Cerebellar nuclear complex (tissue), 1 donor: ENCODE measurements at regions not wholly inside any gene's neighbourhood (a gene's known extent, or its start where the extent isn't known, plus 50 kb on each side); places are given as distances from the start of the nearest gene placed in this dataset.

Experiments
- DNase-seq, 2 experiments: peaks; one replicate each; lab custom pipeline; 2025; lab: John Stamatoyannopoulos, UW

DNA sequence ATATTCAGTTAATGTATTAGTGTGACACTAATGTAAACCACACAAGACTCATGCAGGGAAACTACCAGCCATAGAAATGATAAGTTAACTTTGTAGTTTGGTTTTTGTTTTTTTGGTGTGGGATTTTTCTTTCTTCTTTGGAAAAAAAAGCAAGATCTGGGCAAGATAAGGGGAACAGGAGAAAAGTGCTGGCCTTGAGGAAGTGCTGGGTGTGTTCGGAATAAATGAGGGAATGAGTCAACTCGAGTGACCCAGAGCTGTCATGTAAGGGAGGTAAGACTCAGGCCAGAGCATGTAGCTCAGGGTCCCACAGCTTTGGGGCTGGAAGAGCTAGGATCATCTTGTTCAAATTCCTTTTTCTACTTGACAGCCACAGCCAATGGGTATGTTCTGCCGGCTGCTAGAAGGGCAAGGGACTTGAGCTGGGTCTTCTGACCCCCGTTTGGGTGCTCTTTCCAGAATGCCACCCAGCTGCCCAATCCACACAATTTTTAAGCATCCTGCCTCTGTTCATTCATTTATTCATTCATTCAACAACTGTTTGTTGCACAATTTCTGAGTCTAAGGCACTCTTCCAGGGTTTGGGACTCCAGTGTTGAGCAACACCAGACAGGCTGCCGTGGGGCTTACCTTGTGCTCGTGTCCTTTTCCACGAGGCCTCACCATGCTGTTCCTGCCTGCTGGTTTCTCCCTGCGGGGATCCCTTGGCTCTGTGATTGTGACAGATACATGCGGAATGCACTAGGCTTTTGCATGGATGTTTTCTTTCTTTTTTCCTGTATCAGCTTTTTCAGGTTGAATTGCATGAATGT, 54.5 kb downstream of the CLDN34 start:
- no peak for DNase-seq

DNA sequence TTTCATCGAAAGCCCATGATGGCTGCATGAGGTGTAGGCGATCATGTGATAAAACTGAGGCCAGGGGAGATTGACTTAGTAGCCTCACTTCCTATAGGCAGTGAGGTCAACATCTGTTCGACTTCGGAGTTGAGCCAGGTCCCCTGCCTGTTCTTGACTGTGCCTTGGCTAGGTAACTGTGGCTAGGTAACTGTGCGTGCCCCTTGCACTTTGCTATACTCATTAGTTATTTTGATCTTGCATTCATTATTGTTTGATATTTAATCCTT, 55.0 kb downstream of the CLDN34 start:
- no peak for DNase-seq

DNA sequence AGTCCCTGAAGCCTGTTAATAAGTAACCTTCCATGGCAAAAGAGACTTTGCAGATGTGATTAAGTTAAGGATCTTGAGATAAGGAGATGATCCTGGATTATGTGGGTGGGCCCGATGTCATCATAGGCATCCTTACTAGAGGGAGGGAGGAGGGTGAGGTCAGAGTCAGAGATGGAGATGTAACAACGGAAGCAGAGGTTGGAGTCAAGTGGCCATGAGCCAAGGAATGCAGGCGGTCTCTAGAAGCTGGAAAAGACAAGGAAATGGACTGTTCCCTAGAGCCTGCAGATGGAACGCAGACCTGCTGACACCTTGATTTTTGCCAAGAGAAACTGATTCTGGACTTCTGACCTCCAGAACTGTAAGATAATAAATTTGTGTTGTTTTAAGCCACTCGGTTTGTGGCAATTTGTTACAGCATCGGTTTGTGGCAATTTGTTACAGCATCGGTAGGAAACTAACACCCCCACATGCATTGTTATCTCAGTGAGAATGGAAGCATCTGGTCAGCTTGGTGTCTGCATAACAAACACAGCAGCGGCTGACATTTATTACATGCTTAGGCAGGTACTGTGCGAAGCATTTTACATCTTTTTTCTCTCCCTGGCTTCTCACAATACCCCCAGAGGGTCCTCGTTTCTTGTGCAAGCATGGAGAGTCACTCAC, 55.6 kb downstream of the CLDN34 start:
- no peak for DNase-seq

DNA sequence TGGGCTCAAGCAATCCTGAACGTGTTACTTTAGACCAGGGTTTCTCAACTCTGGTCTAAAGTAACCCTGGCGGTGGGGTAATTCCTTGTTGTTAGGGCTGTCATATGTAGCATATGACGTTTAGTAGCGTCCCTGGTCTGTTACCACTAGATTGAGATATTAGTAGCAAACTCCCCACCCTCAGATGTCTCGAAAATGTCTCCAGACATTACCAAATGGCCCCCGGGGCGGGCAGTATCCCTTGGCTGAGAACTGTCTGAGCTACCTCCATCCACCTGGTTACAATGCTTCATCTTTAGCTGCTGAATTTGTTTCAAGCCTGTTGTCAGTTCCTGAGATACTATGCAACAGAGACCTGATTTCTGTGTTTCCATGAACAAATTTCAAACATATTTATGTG, 56.7 kb downstream of the CLDN34 start:
- no peak for DNase-seq

DNA sequence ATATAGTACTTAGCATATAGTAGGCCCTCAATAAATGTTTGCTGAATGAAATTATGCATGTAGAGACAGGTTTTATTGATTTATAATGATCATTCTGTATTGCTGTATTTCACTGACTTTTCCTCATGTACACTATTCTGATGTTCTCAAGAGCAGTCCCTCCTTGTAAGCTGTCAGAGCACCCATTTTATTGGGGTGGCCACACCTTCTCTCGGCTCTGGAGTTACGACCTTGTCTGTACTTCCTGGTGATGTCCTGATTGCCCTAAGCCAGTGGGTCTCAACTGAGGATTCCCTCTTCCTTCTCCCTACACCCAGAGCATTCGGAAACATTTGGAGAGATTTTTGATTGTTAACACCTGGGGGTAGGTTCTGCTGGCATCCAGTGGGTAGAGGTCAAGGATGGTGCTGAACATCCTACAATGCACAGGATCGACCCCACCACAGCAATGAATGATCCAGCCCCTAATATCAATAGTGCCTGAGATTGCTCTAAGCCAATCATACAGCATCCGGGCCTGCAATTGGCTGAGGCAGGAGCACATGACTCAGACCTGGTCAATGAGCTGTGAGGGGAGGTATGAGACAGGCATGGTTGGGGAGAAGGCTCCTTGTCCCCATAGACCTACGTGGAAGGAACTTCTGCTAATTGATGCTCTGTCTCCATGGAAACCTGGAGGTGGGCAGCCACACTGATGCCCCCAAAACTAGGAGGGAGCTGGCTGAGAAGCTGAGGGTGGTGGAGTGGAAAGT, 58.8 kb downstream of the CLDN34 start:
- DNase-seq: no peak

DNA sequence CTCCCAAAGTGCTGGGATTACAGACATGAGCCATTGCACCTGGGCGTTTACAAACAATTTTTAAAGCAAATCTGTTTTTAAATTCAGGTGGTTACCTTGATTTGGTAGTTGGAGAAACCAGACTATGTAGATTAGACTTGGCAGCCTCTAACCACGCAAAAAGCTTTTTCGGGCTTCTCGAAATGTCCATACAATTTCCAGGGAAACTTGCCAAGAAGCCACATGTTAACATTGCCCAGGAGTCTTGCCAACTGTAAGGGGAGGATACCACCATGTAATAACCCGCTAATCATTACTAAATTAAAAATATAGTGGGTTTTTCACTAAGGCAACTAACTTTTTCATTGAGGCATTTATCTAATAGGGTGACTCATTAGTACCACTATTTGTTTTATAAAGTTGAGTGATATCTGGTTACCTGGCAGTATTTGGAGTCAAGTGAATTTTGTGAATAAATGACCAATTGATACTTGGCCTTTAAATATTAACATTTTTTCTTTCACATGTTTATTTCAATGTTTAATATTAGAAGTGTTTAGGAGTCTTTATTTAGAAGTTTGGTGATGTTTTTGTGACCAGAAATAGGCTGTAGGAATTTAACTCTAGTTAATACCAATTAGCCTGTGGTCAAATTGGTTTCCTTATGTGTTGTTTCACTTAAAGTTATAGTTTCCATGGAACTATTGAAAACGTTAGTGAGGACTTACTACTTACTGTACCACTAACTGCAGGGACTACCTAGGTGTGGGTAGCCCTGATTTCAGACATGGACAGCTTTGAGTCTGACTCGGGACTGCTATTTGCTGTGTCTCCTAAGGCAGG, 61.3 kb downstream of the CLDN34 start:
- no peak for DNase-seq

DNA sequence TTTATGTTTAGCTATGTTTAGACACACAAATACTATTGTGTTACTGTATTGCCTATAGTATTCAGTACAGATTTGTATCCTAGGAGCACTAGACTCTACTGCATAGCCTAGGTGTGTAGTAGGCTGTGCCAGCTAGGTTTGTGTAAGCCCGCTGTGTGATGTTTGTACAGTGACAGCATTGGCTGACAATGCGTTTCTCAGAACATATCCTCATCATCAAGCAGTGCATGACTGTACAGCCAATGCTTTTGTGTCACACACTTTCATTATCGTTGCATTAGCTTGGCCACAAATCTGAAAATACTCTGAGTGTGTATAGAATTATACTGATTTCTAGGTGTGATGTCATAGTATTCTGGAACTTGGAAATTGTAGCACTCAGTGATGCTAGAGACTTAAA, 63.4 kb downstream of the CLDN34 start:
- DNase-seq: no peak

DNA sequence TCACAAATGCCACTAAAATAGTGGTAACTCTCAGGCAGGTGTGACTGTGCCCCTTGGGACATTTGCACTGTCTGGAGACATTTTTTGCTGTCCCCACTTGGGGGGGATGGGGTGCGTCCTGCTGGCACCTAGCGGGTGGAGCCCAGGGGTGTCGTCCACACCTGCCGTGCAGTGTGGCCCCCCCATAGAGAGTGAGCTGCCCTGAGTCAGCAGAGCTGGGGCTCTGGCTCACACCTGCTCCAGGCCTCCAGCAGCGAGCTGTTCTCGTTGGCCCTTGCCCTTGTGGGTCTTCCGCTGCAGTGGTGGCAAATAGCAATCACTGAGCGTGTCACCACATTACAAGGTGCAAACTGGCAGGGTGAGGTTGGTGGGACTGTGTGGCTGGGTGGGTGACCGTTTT, 64.6 kb downstream of the CLDN34 start:
- no peak for DNase-seq

DNA sequence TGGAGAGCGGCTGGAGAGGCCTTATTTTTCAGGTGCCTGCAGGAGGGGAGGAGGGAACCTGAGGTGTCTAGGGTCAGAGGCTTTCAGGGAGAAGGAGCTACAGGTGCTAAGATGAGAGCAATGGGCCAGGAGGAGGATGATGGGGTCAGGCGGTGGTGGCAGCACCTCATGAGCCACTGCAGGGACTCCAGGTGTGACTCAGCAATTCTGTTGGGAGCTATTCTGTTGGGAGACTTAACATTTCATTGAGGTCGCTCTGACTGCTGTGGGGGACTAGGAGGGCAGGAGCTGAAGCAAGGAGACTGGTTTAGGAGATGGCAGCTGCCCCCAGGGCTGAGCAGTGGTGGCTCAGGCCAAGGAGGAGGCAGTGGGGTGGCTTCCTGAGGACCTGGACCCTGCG, 65.0 kb downstream of the CLDN34 start:
- no peak for DNase-seq

DNA sequence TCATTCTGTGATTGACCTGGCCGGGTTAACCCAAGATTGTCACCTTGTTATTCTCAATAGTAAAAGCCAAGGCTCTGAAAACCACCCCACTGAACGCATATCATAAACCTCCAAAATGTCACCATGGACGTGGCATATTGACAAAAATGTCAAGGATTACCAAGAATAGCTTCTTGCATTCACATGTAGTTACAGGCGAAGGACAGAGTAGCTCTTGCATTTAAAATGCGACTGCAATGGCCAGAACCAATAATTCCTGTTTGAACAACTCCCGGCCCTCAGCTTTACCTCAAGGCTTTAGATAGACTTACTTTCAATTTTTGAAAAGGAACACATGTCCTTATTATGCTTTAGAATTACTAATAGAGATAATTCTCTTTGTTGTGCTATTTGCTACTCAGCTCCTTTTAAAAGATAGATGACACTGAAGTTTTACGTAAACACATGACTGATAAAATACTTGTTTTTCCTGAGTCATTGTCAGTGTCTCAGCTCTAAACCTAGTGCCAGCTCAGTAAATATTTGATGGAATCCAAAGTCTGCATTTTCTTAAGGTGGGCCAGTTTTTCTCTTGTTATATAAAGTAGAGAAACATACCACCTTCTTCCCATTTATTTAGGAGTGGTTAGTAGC, 66.3 kb downstream of the CLDN34 start:
- DNase-seq: no peak

DNA sequence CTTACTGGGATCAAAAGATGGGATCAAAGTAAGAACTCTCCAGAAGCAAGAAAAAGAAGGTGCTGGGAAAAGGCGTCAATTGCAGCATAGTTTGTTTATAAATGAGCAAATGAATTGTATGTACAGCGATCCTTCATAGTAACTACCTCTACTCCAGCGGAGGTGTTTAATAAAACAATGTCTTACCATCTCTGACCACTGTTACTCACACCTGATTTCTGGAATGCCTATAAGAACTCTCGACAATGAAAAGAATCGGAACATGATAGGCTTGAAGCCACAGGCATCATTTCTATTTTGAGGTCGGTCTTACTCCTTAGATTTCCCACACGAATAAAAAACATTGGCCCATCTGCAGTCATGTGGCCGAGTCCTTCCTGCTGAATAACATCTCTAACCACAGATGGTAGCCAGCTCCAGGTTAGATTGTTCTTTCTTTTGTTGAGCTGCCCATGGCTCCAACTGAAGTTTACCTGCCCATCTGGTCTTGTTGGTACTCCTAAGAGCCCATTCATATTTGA, 67.6 kb downstream of the CLDN34 start:
- no peak for DNase-seq

DNA sequence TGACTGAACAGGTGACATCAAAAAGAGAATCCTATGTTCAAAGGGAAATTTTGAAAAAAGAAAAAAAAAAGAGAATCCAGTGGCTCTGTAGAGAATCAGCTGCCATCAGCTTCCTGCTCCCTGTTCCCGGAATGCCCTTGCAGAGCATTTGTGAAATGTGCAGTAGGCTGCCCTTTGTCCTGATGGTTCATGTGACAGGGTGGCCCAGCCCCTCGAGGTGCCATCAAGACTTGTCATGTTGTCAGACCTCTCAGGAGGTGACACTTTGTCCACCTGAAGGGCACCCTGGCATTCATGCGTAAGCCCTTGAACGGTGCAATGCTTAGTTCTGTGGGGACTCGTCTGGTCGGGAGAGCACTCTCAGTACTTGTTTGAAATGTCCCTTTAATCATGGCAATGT, 71.4 kb downstream of the CLDN34 start:
- DNase-seq: no peak

DNA sequence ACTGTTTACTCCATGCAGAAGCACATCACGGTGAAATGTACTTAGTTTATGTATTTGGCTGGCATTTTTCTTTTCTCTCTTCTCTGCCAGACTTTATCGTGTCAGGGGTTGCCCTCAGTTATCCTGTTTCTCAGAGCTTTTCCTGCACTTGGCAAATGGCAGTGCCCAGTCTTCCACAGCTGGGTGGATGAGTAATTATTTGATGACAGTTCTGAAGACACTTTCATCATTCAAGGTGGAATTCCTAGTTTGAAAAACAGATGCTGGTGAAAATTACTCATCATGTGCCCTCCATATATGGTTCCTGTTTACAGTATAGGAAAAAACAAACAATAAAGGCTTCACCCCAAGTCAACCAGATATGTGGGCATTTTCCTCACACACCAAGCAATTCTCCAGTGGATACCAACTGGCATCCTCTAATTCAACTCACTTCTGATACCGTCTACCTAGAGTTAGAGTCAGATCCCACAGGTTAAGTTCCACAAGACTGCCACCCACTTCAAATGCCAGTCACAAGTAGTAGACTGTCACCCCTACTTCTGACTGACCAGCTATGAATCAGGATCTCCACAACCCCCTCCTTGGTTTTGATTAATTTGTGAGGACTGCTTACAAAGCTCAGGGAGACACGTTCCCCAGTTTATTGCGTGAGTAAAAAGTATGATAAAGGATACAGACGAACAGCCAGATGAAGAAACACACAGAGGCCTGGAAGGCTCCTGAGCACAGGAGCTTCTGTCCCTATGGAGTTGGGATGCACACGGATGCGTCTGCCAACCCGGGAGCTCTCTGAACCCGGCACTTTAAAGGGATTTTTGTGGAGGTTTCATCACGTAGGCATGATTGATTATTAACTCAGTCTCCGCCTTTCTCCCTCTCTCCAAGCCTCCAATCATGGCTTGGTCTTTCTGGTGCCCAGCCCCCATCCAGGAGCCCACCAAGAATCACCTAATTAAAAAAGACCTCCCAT, 72.9 kb downstream of the CLDN34 start:
- DNase-seq: no peak

DNA sequence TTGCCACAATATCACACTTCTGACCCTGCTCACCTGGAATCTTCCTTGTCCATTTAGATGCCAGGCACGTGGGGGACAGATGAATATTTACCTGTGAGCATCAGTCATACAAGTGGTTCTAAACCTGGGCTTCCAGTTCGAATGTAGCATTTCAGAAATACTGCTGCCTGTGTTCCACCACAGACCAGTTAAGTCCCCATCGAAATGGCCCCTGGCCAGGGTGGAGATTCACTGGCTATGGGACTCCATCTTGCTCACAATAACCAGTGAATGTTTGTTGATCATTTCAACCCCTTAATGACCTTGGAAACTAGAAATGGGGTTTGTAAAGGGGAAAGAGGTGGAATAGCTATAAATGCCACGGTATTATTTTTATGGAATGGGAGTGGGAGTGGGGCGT, 73.8 kb downstream of the CLDN34 start:
- no peak for DNase-seq

DNA sequence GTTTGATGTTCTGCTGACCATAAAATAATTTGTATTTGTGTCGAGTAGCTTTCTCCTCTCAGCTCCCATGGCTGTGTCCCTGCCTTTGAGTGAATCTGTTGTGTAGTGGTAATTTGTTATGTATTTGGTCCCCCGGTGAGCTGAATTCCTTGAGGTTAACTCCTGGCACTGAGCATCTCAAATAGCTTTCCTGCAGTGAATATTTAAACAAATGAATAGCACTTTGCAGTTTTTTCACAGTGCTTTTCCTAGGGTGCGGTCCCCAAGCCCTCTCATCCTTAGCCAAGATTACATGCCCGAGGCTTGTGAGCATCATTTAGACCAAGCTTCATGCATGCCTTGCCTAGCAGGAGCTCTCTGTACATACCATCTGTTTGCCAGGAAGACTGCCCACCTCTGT, 74.2 kb downstream of the CLDN34 start:
- no peak for DNase-seq

DNA sequence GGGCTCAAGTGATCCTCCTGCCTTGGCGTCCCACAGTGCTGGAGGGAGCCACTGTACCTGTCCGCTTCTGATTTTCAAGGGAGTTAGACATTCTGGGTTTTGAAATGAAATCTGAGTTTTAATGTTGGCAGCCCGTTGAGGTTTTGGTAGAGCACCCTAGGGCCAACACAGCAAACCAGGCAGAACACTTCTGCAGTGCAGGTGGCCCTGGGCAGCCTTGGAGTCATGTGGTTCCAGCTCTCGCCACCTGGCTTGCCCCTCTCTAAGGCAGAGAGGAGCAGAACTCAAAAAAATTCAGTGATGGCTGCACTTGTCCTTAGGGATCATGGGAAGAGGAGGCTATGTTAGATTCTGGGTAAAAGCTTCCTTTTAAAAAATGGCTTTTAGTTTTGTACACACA, 74.9 kb downstream of the CLDN34 start:
- no peak for DNase-seq

DNA sequence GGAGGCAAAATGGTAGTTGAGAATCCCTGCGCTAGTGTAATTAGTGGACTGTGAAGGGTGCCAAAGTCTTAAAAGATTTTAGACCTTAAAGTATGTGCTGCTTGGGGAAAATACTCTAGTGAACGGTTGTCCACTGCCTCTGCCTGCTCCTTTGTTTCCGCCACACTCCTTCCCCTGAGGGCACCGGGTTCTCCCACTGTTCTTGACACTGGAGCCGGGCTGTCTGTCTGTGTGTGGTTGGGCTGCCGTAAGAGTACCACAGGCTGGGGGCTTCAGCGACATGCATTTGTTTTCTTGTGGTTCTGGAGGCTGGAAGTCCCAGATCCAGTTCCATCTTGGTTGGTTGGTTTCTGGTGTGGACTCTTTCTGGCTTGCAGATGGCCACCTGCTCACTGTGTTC, 76.2 kb downstream of the CLDN34 start:
- no peak for DNase-seq

DNA sequence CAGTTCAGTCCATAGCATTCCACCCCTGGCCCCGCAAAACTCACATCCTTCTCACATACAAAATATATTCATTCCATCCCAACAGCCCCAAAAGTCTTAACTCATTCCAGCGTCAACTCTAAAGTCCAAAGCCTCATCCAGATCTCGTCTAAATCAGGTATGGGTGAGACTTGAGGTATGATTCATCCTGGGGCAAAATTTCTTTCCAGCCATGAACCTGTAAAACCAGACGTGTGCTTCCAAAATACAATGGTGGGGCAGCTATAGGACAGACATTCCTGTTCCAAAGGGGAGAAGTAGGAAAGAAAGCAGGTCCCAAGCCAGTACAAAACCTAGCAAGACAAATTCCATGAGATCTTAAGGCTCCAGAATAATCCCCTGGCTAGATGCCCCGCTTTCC, 76.9 kb downstream of the CLDN34 start:
- DNase-seq: no peak

DNA sequence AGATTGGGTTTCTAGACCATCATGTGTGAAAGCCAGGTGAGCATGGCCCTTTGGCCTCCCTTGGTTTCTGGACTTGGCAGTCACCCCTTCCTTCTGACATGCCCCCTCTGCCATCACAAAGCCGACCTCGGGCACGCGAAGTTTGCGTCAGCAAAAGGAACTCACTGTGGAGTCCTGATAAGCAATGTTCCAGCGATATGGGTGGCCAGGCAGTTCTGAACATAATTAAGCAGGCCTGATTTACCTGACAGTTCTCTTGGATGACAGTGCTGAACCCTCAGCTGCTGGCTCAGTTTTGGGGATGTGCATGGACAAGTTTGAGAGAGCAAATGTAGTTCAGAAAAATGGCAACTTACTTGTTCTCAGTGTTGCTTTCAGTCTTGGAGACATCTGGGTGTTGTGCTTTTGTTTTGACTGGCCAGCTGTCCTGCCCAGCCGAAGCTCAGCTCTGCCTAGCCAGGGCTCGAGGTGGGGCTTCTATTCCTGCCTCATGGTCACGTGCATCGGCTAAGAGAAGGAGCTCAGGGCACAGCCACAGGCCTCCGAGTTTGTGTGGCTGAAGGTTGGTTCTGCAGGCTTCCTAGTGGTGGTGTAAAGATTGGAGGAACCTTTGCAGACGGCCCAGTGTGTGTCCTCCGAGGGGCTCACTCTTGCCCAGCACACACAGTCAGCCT, 78.3 kb downstream of the CLDN34 start:
- DNase-seq: no peak

DNA sequence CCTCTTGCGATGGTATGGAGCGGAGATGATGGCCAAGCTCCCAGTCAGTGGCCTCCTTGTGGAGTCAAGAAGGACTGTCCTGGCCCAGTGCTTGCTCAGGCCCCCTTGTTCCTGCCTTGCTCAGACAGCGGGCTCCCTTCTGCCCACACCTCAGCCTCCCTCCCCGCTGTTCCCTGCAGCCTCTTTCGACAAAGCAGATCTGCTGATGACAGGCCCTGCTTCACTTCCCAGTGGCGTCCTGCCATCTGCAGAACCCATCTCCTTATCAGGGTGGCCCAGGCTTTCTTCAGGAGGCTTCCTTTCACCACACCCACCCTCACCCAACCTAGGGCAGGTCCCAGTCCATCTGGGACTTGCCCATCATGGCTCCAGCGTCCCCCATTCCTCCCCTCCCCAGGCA, 80.0 kb downstream of the CLDN34 start:
- no peak for DNase-seq
